Aorta (tissue), 5 donors: ENCODE measurements at regions not wholly inside any gene's neighbourhood (a gene's known extent, or its start where the extent isn't known, plus 50 kb on each side); places are given as distances from the start of the nearest gene placed in this dataset.

Experiments used
- ATAC-seq: fragments of 200-7000 bp; cut with Tn5 transposase; one replicate; pipeline ENCODE4 v1.9.1; 2022; ENCODE audit warnings: moderate library complexity; ENCODE audit not compliant: low FRiP score
- DNase-seq, 2 donors: peaks; one replicate each; pipeline ENCODE4 v3.0.0-alpha.2; 2020
- H3K27ac ChIP-seq, 2 donors: one replicate each; pipeline ENCODE4 v1.5.1; 2013; ENCODE audit warnings: low read length in 2 of 2, mild to moderate bottlenecking in 2 of 2, moderate library complexity in 2 of 2, control low read depth in 1 of 2, inconsistent platforms in 1 of 2, low read depth in 1 of 2
- H3K27me3 ChIP-seq, 2 donors: one replicate each; pipeline ENCODE4 v1.6.1; 2013; ENCODE audit warnings: control low read depth in 1 of 2, low read length in 1 of 2, mild to moderate bottlenecking in 1 of 2, moderate library complexity in 1 of 2; ENCODE audit not compliant: insufficient read depth in 2 of 2, control insufficient read depth in 1 of 2
- H3K36me3 ChIP-seq, 2 donors: one replicate each; pipeline ENCODE4 v1.6.1; 2013; ENCODE audit warnings: control low read depth in 1 of 2, low read length in 1 of 2, mild to moderate bottlenecking in 1 of 2; ENCODE audit not compliant: insufficient read depth in 2 of 2, control insufficient read depth in 1 of 2
- H3K4me1 ChIP-seq, 2 donors: one replicate each; pipeline ENCODE4 v1.6.1; 2013; ENCODE audit warnings: low read length in 2 of 2, control low read depth in 1 of 2, mild to moderate bottlenecking in 1 of 2, moderate library complexity in 1 of 2; ENCODE audit not compliant: insufficient read depth in 2 of 2, control insufficient read depth in 1 of 2
- H3K4me3 ChIP-seq, 2 donors: one replicate each; pipeline ENCODE4 v1.5.1; 2013; ENCODE audit warnings: low read length in 2 of 2, control low read depth in 1 of 2, mild to moderate bottlenecking in 1 of 2
- H3K9me3 ChIP-seq: one replicate; pipeline ENCODE4 v1.6.1; 2013; ENCODE audit warnings: mild to moderate bottlenecking, low read length; ENCODE audit not compliant: control insufficient read depth
- WGBS, 2 donors: extraction: QIAGEN DNeasy Blood & Tissue Kit; methylation state at CpG; one replicate each; pipeline ENCODE4 v1.1.7; 2013; 5-methylcytosine and 5-hydroxymethylcytosine counted together
- intact Hi-C, 2 donors: fragments of 100-400 bp; cut with DNase I; formaldehyde crosslinking; loops; one replicate each; pipeline versions ENCODE4 v1.14.2 to v1.15.0; 2022
- donor health status: healthy with polysubstance abuse.
- donor health status: Bipolar disorder and iron deficiency.
- donor health status: DM: no; HTN: no; CAD: no.
- donor health status: DM: no; HTN: no; CAD: no.
- donor health status: DM: yes; HTN: yes; CAD: no.

GRCh38 chr13:90374168-90374567 is 973.3 kb upstream of the MIR17HG start:
- H3K36me3 ChIP-seq = no peaks in the 10 kb centered on the region
- no peak overlapping the region for H3K27ac ChIP-seq
- intact Hi-C loops = no loop called here
- H3K9me3 ChIP-seq = no peaks in the 10 kb centered on the region
- H3K27me3 ChIP-seq = no peaks in the 10 kb centered on the region
- no peak for DNase-seq
- ATAC-seq = no peak
- no peaks in the 10 kb centered on the region for H3K4me1 ChIP-seq
- no peak overlapping the region for H3K4me3 ChIP-seq

- no peak for ATAC-seq
- no peak for DNase-seq
- Histone ChIP-seq H3K4me3 (no peak overlapping the region), H3K4me1 (no peaks in the 10 kb centered on the region), H3K36me3 (no peaks in the 10 kb centered on the region), H3K27ac (no peak overlapping the region), H3K27me3 (no peaks in the 10 kb centered on the region), H3K9me3 (no peaks in the 10 kb centered on the region)
- WGBS, 2 donors = 71 to 74% methylated on average over 4 of the region's 4 CpGs
- intact Hi-C loops = no loop called here
These were observed 971.6 kb upstream of the MIR17HG start for GRCh38 chr13:90375851-90376250.

- no peak for ATAC-seq
- Histone ChIP-seq H3K4me1 (no peaks in the 10 kb centered on the region), H3K27me3 (no peaks in the 10 kb centered on the region), H3K27ac (no peak overlapping the region), H3K9me3 (no peaks in the 10 kb centered on the region), H3K4me3 (no peak overlapping the region), H3K36me3 (no peaks in the 10 kb centered on the region)
- intact Hi-C loops = no loop called here
- WGBS, 2 donors = 93 to 97% methylated on average over 1 of the region's 1 CpG
- DNase-seq = no peak
These were observed 965.1 kb upstream of the MIR17HG start for GRCh38 chr13:90382425-90382824.

- Histone ChIP-seq H3K27me3 (no peaks in the 10 kb centered on the region), H3K27ac (no peak overlapping the region), H3K4me3 (no peak overlapping the region), H3K4me1 (no peaks in the 10 kb centered on the region), H3K36me3 (no peaks in the 10 kb centered on the region), H3K9me3 (no peaks in the 10 kb centered on the region)
- ATAC-seq (no peak), DNase-seq (no peak)
- 96% methylated on average over 4 of the region's 4 CpGs for WGBS, 2 donors
- intact Hi-C loops = no loop called here
These were observed 961.6 kb upstream of the MIR17HG start for GRCh38 chr13:90385781-90386489.

GRCh38 chr13:90388887-90389452 is 958.5 kb upstream of the MIR17HG start:
- DNase-seq (no peak), ATAC-seq (no peak)
- intact Hi-C loops = no loop called here
- Histone ChIP-seq H3K9me3 (no peaks in the 10 kb centered on the region), H3K27me3 (no peaks in the 10 kb centered on the region), H3K27ac (no peak overlapping the region), H3K4me3 (no peak overlapping the region), H3K36me3 (no peaks in the 10 kb centered on the region), H3K4me1 (no peaks in the 10 kb centered on the region)
- 86 to 96% methylated on average over 2 of the region's 2 CpGs for WGBS, 2 donors

GRCh38 chr13:90389537-90389936 is 958.0 kb upstream of the MIR17HG start:
- H3K4me1 ChIP-seq = no peaks in the 10 kb centered on the region
- no peaks in the 10 kb centered on the region for H3K27me3 ChIP-seq
- no peak overlapping the region for H3K4me3 ChIP-seq
- H3K9me3 ChIP-seq = no peaks in the 10 kb centered on the region
- H3K36me3 ChIP-seq = no peaks in the 10 kb centered on the region
- no peak for ATAC-seq
- intact Hi-C loops = no loop called here
- H3K27ac ChIP-seq = no peak overlapping the region
- WGBS, 2 donors = 93 to 94% methylated on average over 2 of the region's 2 CpGs
- DNase-seq = no peak

GRCh38 chr13:90393408-90393807 is 954.1 kb upstream of the MIR17HG start:
- DNase-seq (no peak), ATAC-seq (no peak)
- intact Hi-C loops = no loop called here
- Histone ChIP-seq H3K36me3 (no peaks in the 10 kb centered on the region), H3K4me3 (no peak overlapping the region), H3K27ac (no peak overlapping the region), H3K27me3 (no peaks in the 10 kb centered on the region), H3K9me3 (no peaks in the 10 kb centered on the region), H3K4me1 (no peaks in the 10 kb centered on the region)

GRCh38 chr13:90395348-90395747 is 952.1 kb upstream of the MIR17HG start:
- no peak overlapping the region for H3K4me3 ChIP-seq
- intact Hi-C loops = no loop called here
- no peak overlapping the region for H3K27ac ChIP-seq
- no peaks in the 10 kb centered on the region for H3K4me1 ChIP-seq
- DNase-seq (no peak), ATAC-seq (no peak)
- no peaks in the 10 kb centered on the region for H3K9me3 ChIP-seq
- H3K27me3 ChIP-seq = no peaks in the 10 kb centered on the region
- H3K36me3 ChIP-seq = no peaks in the 10 kb centered on the region

- intact Hi-C loops = no loop called here
- H3K27ac ChIP-seq = no peak overlapping the region
- no peak for DNase-seq
- H3K36me3 ChIP-seq = no peaks in the 10 kb centered on the region
- no peak for ATAC-seq
- H3K27me3 ChIP-seq = no peaks in the 10 kb centered on the region
- H3K4me3 ChIP-seq = no peak overlapping the region
- 89 to 94% methylated on average over 3 of the region's 3 CpGs for WGBS, 2 donors
- no peaks in the 10 kb centered on the region for H3K4me1 ChIP-seq
- no peaks in the 10 kb centered on the region for H3K9me3 ChIP-seq
These were observed 951.6 kb upstream of the MIR17HG start for GRCh38 chr13:90395846-90396245.
